HL-60 (cell line): ENCODE measurements at regions not wholly inside any gene's neighbourhood (a gene's known extent, or its start where the extent isn't known, plus 50 kb on each side); places are given as distances from the start of the nearest gene placed in this dataset.

ENCODE experiments used
- DNase-seq, 2 experiments: peaks; one replicate each; pipeline ENCODE4 v3.0.0-alpha.2; 2010 to 2020; ENCODE audit warnings: low read depth in 1 of 2, low spot score in 1 of 2
- H3K27ac ChIP-seq: fragments of 250-450 bp; sonication (Bioruptor Pico); replicated peaks from 2 replicates; pipeline ENCODE4 v1.5.1; 2020; ENCODE audit warnings: mild to moderate bottlenecking, moderate library complexity
- H3K27me3 ChIP-seq: fragments of 250-450 bp; sonication (Bioruptor Pico); 2 replicates; pipeline ENCODE4 v1.5.1; 2021; ENCODE audit warnings: mild to moderate bottlenecking, moderate library complexity; ENCODE audit not compliant: insufficient read depth, poor library complexity, severe bottlenecking
- H3K4me3 ChIP-seq: replicated peaks from 2 replicates; pipeline ENCODE4 v1.5.1; 2011; ENCODE audit warnings: mild to moderate bottlenecking, control low read depth, low read length; ENCODE audit not compliant: insufficient read depth
- CTCF ChIP-seq: IDR thresholded peaks from one replicate; pipeline ENCODE4 v1.5.1; 2011; ENCODE audit warnings: low read length, control low read depth, inconsistent platforms; ENCODE audit not compliant: insufficient read depth
- GABPA ChIP-seq: IDR thresholded peaks from 2 replicates; pipeline ENCODE4 v1.6.1; 2012; ENCODE audit warnings: low read depth
- POLR2AphosphoS5 ChIP-seq: IDR thresholded peaks from 2 replicates; pipeline ENCODE4 v1.6.1; 2012; ENCODE audit warnings: low read depth
- REST ChIP-seq: IDR thresholded peaks from 2 replicates; pipeline ENCODE4 v1.6.1; 2012; ENCODE audit warnings: low read depth; ENCODE audit not compliant: insufficient replicate concordance
- SPI1 ChIP-seq: IDR thresholded peaks from 2 replicates; pipeline ENCODE4 v1.6.1; 2012; ENCODE audit warnings: low read depth, mild to moderate bottlenecking, borderline replicate concordance

- no peaks in the 10 kb centered on the region for H3K27me3 ChIP-seq
- H3K4me3 ChIP-seq, result no peak overlapping the region
- DNase-seq, result no peak
- H3K27ac ChIP-seq, result no peak overlapping the region
- no peak for TF ChIP-seq POLR2AphosphoS5
- TF ChIP-seq REST, result no peak
- TF ChIP-seq GABPA, result no peak
- TF ChIP-seq CTCF, result no peak
- no peak for TF ChIP-seq SPI1
These were observed 1669.6 kb downstream of the MAT2B start for GRCh38 chr5:165175041-165175440.

- Histone ChIP-seq H3K27me3 (no peaks in the 10 kb centered on the region), H3K27ac (no peak overlapping the region), H3K4me3 (no peak overlapping the region)
- no peak for TF ChIP-seq REST
- DNase-seq, result no peak
These were observed 1678.8 kb downstream of the MAT2B start for GRCh38 chr5:165184183-165184582.

- no peak for TF ChIP-seq CTCF
- peak; percentile 93 for TF ChIP-seq SPI1
- DNase-seq, result peak in 1 of 2 experiments; percentile 58
- Histone ChIP-seq H3K4me3 (no peak overlapping the region), H3K27ac (peak overlapping the region; percentile 96), H3K27me3 (no peaks in the 10 kb centered on the region)
These were observed 1680.3 kb downstream of the MAT2B start for GRCh38 chr5:165185716-165186115.

- H3K4me3 ChIP-seq, result no peak overlapping the region
- TF ChIP-seq SPI1, result peak; percentile 78
- no peak for TF ChIP-seq REST
- peak in 1 of 2 experiments; percentile 25 for DNase-seq
- peak overlapping the region; percentile 96 for H3K27ac ChIP-seq
- no peaks in the 10 kb centered on the region for H3K27me3 ChIP-seq
These were observed 1682.4 kb downstream of the MAT2B start for GRCh38 chr5:165187815-165188214.
